ENCODE measurements at regions not wholly inside any gene's neighbourhood (a gene's known extent, or its start where the extent isn't known, plus 50 kb on each side); places are given as distances from the start of the nearest gene placed in this dataset.

DNA sequence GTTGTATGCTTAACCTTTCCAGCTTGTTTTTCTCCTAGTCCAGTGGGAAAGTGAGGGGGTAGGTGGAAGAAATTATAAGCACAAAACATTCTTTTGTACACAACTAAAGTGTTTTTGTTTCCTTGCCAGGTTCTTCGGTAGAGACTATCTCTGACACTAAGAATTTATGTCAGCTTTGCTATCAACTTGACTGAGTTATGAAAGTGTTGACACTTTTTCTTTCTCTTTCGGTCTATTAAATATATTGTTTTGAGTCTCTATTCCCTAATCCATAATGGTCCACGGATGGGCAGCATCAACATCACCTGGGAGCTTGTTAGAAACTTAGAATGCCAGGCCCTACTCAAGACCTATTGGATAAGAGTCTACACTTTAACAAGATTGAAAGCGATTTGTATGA lies 195.0 kb upstream of the ATP10B start:
- TF ChIP-seq, protein P1, sequence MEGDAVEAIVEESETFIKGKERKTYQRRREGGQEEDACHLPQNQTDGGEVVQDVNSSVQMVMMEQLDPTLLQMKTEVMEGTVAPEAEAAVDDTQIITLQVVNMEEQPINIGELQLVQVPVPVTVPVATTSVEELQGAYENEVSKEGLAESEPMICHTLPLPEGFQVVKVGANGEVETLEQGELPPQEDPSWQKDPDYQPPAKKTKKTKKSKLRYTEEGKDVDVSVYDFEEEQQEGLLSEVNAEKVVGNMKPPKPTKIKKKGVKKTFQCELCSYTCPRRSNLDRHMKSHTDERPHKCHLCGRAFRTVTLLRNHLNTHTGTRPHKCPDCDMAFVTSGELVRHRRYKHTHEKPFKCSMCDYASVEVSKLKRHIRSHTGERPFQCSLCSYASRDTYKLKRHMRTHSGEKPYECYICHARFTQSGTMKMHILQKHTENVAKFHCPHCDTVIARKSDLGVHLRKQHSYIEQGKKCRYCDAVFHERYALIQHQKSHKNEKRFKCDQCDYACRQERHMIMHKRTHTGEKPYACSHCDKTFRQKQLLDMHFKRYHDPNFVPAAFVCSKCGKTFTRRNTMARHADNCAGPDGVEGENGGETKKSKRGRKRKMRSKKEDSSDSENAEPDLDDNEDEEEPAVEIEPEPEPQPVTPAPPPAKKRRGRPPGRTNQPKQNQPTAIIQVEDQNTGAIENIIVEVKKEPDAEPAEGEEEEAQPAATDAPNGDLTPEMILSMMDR (IDR thresholded peaks at IDR 0.05; ENCODE audit: borderline replicate concordance, extremely low read depth, low read length, poor library complexity, severe bottlenecking), result no peak
- TF ChIP-seq EZH2 (IDR thresholded peaks at IDR 0.05; ENCODE audit: borderline replicate concordance, low read depth, low read length, severe bottlenecking), result no peak

Measured in DND-41 (cell line).